ENCODE measurements at regions not wholly inside any gene's neighbourhood (a gene's known extent, or its start where the extent isn't known, plus 50 kb on each side); places are given as distances from the start of the nearest gene placed in this dataset.

GRCh38 chr6:104266922-104267321 is 592.8 kb downstream of the HACE1 start:
- CTCF ChIA-PET, result no interaction called here
- POLR2A ChIA-PET, result no interaction called here
- TF ChIP-seq FOXK2 (IDR thresholded peaks at IDR 0.05), result no peak
- no peak for TF ChIP-seq BHLHE40 (IDR thresholded peaks at IDR 0.05; ENCODE audit: borderline replicate concordance)
- no peak for TF ChIP-seq TARDBP (IDR thresholded peaks at IDR 0.05)
- TF ChIP-seq L3MBTL2 (conservative IDR thresholded peaks at IDR 0.05), result no peak
- TF ChIP-seq LEF1 (IDR thresholded peaks at IDR 0.05; ENCODE audit: borderline replicate concordance), result no peak
- TF ChIP-seq ZNF384 (IDR thresholded peaks at IDR 0.05), result no peak
- TF ChIP-seq CTBP1 (IDR thresholded peaks at IDR 0.05; ENCODE audit: borderline replicate concordance), result no peak
- TF ChIP-seq FOXM1 (IDR thresholded peaks at IDR 0.05; ENCODE audit: borderline replicate concordance), result no peak
- TF ChIP-seq SUZ12 (IDR thresholded peaks at IDR 0.05), result no peak
- TF ChIP-seq ELF4 (IDR thresholded peaks at IDR 0.05), result no peak
- TF ChIP-seq NFRKB (IDR thresholded peaks at IDR 0.05), result no peak
- no peak for TF ChIP-seq PKNOX1 (IDR thresholded peaks at IDR 0.05)
- no peak for TF ChIP-seq ARNT (IDR thresholded peaks at IDR 0.05)
- no peak for TF ChIP-seq HDGF (IDR thresholded peaks at IDR 0.05; ENCODE audit: borderline replicate concordance)
- no peak for TF ChIP-seq SP1 (IDR thresholded peaks at IDR 0.05)
- no peak for TF ChIP-seq FOXA1 (IDR thresholded peaks at IDR 0.05)
- DNase-seq (ENCODE audit: extremely low spot score), result no peak

- ChIA-PET POLR2A (no interaction called here), CTCF (no interaction called here)
- TF ChIP-seq L3MBTL2 (conservative IDR thresholded peaks at IDR 0.05) (no peak), SP1 (IDR thresholded peaks at IDR 0.05) (no peak), FOXK2 (IDR thresholded peaks at IDR 0.05) (no peak), TARDBP (IDR thresholded peaks at IDR 0.05) (no peak), FOXA1 (IDR thresholded peaks at IDR 0.05) (no peak), FOXM1 (IDR thresholded peaks at IDR 0.05; ENCODE audit: borderline replicate concordance) (no peak), SUZ12 (IDR thresholded peaks at IDR 0.05) (no peak), BHLHE40 (IDR thresholded peaks at IDR 0.05; ENCODE audit: borderline replicate concordance) (no peak), PKNOX1 (IDR thresholded peaks at IDR 0.05) (no peak), ELF4 (IDR thresholded peaks at IDR 0.05) (no peak), ZNF384 (IDR thresholded peaks at IDR 0.05) (no peak), CTBP1 (IDR thresholded peaks at IDR 0.05; ENCODE audit: borderline replicate concordance) (no peak), NFRKB (IDR thresholded peaks at IDR 0.05) (no peak), HDGF (IDR thresholded peaks at IDR 0.05; ENCODE audit: borderline replicate concordance) (no peak), ARNT (IDR thresholded peaks at IDR 0.05) (no peak), LEF1 (IDR thresholded peaks at IDR 0.05; ENCODE audit: borderline replicate concordance) (no peak)
- DNase-seq (ENCODE audit: extremely low spot score), result no peak
Observed at GRCh38 chr6:104256646-104257045, 603.1 kb downstream of the HACE1 start.

- ChIA-PET CTCF (no interaction called here), POLR2A (no interaction called here)
- no peak for TF ChIP-seq LEF1 (IDR thresholded peaks at IDR 0.05; ENCODE audit: borderline replicate concordance)
- TF ChIP-seq SUZ12 (IDR thresholded peaks at IDR 0.05), result no peak
- TF ChIP-seq BHLHE40 (IDR thresholded peaks at IDR 0.05; ENCODE audit: borderline replicate concordance), result no peak
- TF ChIP-seq FOXM1 (IDR thresholded peaks at IDR 0.05; ENCODE audit: borderline replicate concordance), result no peak
- TF ChIP-seq NFRKB (IDR thresholded peaks at IDR 0.05), result no peak
- no peak for TF ChIP-seq FOXK2 (IDR thresholded peaks at IDR 0.05)
- TF ChIP-seq TARDBP (IDR thresholded peaks at IDR 0.05), result no peak
- no peak for TF ChIP-seq L3MBTL2 (conservative IDR thresholded peaks at IDR 0.05)
- TF ChIP-seq ARNT (IDR thresholded peaks at IDR 0.05), result no peak
- TF ChIP-seq PKNOX1 (IDR thresholded peaks at IDR 0.05), result no peak
- no peak for TF ChIP-seq HDGF (IDR thresholded peaks at IDR 0.05; ENCODE audit: borderline replicate concordance)
- no peak for DNase-seq (ENCODE audit: extremely low spot score)
Observed at GRCh38 chr6:104253236-104253635, 606.5 kb downstream of the HACE1 start.

- TF ChIP-seq CTBP1 (IDR thresholded peaks at IDR 0.05; ENCODE audit: borderline replicate concordance) (no peak), HDGF (IDR thresholded peaks at IDR 0.05; ENCODE audit: borderline replicate concordance) (no peak), PKNOX1 (IDR thresholded peaks at IDR 0.05) (no peak), LEF1 (IDR thresholded peaks at IDR 0.05; ENCODE audit: borderline replicate concordance) (no peak), BHLHE40 (IDR thresholded peaks at IDR 0.05; ENCODE audit: borderline replicate concordance) (no peak), FOXK2 (IDR thresholded peaks at IDR 0.05) (no peak), ZNF384 (IDR thresholded peaks at IDR 0.05) (no peak), ARNT (IDR thresholded peaks at IDR 0.05) (no peak), FOXA1 (IDR thresholded peaks at IDR 0.05) (no peak), SUZ12 (IDR thresholded peaks at IDR 0.05) (no peak), L3MBTL2 (conservative IDR thresholded peaks at IDR 0.05) (no peak), ELF4 (IDR thresholded peaks at IDR 0.05) (no peak)
- ChIA-PET CTCF (no interaction called here), POLR2A (no interaction called here)
- DNase-seq (ENCODE audit: extremely low spot score), result no peak
Observed at GRCh38 chr6:104252276-104252675, 607.4 kb downstream of the HACE1 start.

GRCh38 chr6:104251651-104252050 is 608.1 kb downstream of the HACE1 start:
- no peak for TF ChIP-seq ZNF384 (IDR thresholded peaks at IDR 0.05)
- no peak for TF ChIP-seq BHLHE40 (IDR thresholded peaks at IDR 0.05; ENCODE audit: borderline replicate concordance)
- TF ChIP-seq SUZ12 (IDR thresholded peaks at IDR 0.05), result no peak
- no peak for DNase-seq (ENCODE audit: extremely low spot score)
- ChIA-PET CTCF (no interaction called here), POLR2A (no interaction called here)

- POLR2A ChIA-PET, result no interaction called here
- no peak for DNase-seq (ENCODE audit: extremely low spot score)
- CTCF ChIA-PET, result no interaction called here
- no peak for TF ChIP-seq ZNF384 (IDR thresholded peaks at IDR 0.05)
- no peak for TF ChIP-seq ARNT (IDR thresholded peaks at IDR 0.05)
- no peak for TF ChIP-seq NFRKB (IDR thresholded peaks at IDR 0.05)
- no peak for TF ChIP-seq SUZ12 (IDR thresholded peaks at IDR 0.05)
- no peak for TF ChIP-seq LEF1 (IDR thresholded peaks at IDR 0.05; ENCODE audit: borderline replicate concordance)
- no peak for TF ChIP-seq FOXA1 (IDR thresholded peaks at IDR 0.05)
- TF ChIP-seq ELF4 (IDR thresholded peaks at IDR 0.05), result no peak
- no peak for TF ChIP-seq FOXK2 (IDR thresholded peaks at IDR 0.05)
- no peak for TF ChIP-seq CTBP1 (IDR thresholded peaks at IDR 0.05; ENCODE audit: borderline replicate concordance)
- no peak for TF ChIP-seq FOXM1 (IDR thresholded peaks at IDR 0.05; ENCODE audit: borderline replicate concordance)
- no peak for TF ChIP-seq HDGF (IDR thresholded peaks at IDR 0.05; ENCODE audit: borderline replicate concordance)
- no peak for TF ChIP-seq SP1 (IDR thresholded peaks at IDR 0.05)
- no peak for TF ChIP-seq PKNOX1 (IDR thresholded peaks at IDR 0.05)
Observed at GRCh38 chr6:104240865-104241264, 618.9 kb downstream of the HACE1 start.
